OCI-LY1 (cell line): ENCODE measurements at regions not wholly inside any gene's neighbourhood (a gene's known extent, or its start where the extent isn't known, plus 50 kb on each side); places are given as distances from the start of the nearest gene placed in this dataset.
"Not testable (repeated sequence)": the region's sequence is repeated elsewhere in the genome, so short reads cannot be mapped to it uniquely, and the experiment has no call there.

Source experiments
- H2AFZ ChIP-seq: fragments of 200-600 bp; sonication (generic), shearing (Covaris generic); 2 replicates; pipeline ENCODE4 v1.6.0; 2014; ENCODE audit warnings: antibody characterized with exemption, mild to moderate bottlenecking, low read length
- H3F3A ChIP-seq: fragments of 200-600 bp; sonication (generic), shearing (Covaris generic); 2 replicates; pipeline ENCODE4 v1.6.0; 2014; ENCODE audit warnings: mild to moderate bottlenecking, antibody characterized with exemption, low read length, moderate library complexity; ENCODE audit not compliant: insufficient read depth
- H3K27ac ChIP-seq: fragments of 200-600 bp; sonication (generic); 2 replicates; pipeline ENCODE4 v1.5.1; 2014; ENCODE audit warnings: low read length, mixed run types, mild to moderate bottlenecking, low read depth; ENCODE audit not compliant: poor library complexity, severe bottlenecking
- H3K27me3 ChIP-seq: fragments of 200-600 bp; sonication (generic); 2 replicates; pipeline ENCODE4 v1.6.0; 2014; ENCODE audit warnings: antibody characterized with exemption, mild to moderate bottlenecking, low read length, moderate library complexity; ENCODE audit not compliant: insufficient read depth
- H3K36me3 ChIP-seq: fragments of 200-600 bp; sonication (generic); 2 replicates; pipeline ENCODE4 v1.6.1; 2014; ENCODE audit warnings: mild to moderate bottlenecking, antibody characterized with exemption, low read length, moderate library complexity, mixed read lengths; ENCODE audit not compliant: insufficient read depth
- H3K4me1 ChIP-seq: fragments of 200-600 bp; sonication (generic); 2 replicates; pipeline ENCODE4 v1.5.1; 2014; ENCODE audit warnings: mild to moderate bottlenecking, low read length, moderate library complexity; ENCODE audit not compliant: insufficient read depth, severe bottlenecking
- H3K4me2 ChIP-seq: fragments of 200-600 bp; sonication (generic), shearing (Covaris generic); 2 replicates; pipeline ENCODE4 v1.6.1; 2014; ENCODE audit warnings: low read length
- H3K4me3 ChIP-seq: fragments of 200-600 bp; sonication (generic); 2 replicates; pipeline ENCODE4 v1.5.1; 2014; ENCODE audit warnings: low read length, low read depth, mild to moderate bottlenecking, mixed read lengths; ENCODE audit not compliant: poor library complexity, severe bottlenecking
- H3K79me2 ChIP-seq: fragments of 200-600 bp; shearing (Covaris generic); 2 replicates; pipeline ENCODE4 v1.6.1; 2016; ENCODE audit warnings: mixed run types, low read length, mixed read lengths; ENCODE audit not compliant: insufficient read depth
- H3K9ac ChIP-seq: fragments of 200-600 bp; sonication (generic), shearing (Covaris generic); 2 replicates; pipeline ENCODE4 v1.6.1; 2014; ENCODE audit warnings: mild to moderate bottlenecking, low read length, mixed read lengths
- H3K9me2 ChIP-seq: fragments of 200-600 bp; sonication (generic), shearing (Covaris generic); 2 replicates; pipeline ENCODE4 v1.6.1; 2014; ENCODE audit warnings: low read depth, mild to moderate bottlenecking, low read length, mixed read lengths
- H3K9me3 ChIP-seq: fragments of 200-600 bp; shearing (Covaris generic); 2 replicates; pipeline ENCODE4 v1.6.1; 2014; ENCODE audit warnings: low read length, mixed read lengths
- H4K20me1 ChIP-seq: fragments of 200-600 bp; sonication (generic), shearing (Covaris generic); 2 replicates; pipeline ENCODE4 v1.6.0; 2016; ENCODE audit warnings: mild to moderate bottlenecking, low read length; ENCODE audit not compliant: insufficient read depth
- CTCF ChIP-seq: fragments of 200-600 bp; sonication (generic), shearing (Covaris generic); IDR thresholded peaks from 2 replicates; pipeline ENCODE4 v1.5.1; 2017; ENCODE audit warnings: mild to moderate bottlenecking, antibody characterized with exemption, low read length, moderate library complexity, mixed read lengths
- EZH2 ChIP-seq: fragments of 200-600 bp; sonication (generic), shearing (Covaris generic); IDR thresholded peaks from 2 replicates; pipeline ENCODE4 v1.8.0; 2017; ENCODE audit warnings: borderline replicate concordance, mixed run types, mild to moderate bottlenecking, antibody characterized with exemption, low read length, moderate library complexity, mixed read lengths

- Histone ChIP-seq H3K9ac (no peak overlapping the region), H3K9me3 (no peaks in the 10 kb centered on the region), H2AFZ (no peak overlapping the region), H3K4me3 (no peak overlapping the region), H3K9me2 (no peaks in the 10 kb centered on the region), H3F3A (no peaks in the 10 kb centered on the region), H3K4me1 (no peaks in the 10 kb centered on the region), H3K79me2 (no peaks in the 10 kb centered on the region), H3K36me3 (no peaks in the 10 kb centered on the region), H4K20me1 (no peaks in the 10 kb centered on the region), H3K27me3 (no peaks in the 10 kb centered on the region), H3K4me2 (no peak overlapping the region), H3K27ac (no peak overlapping the region)
- TF ChIP-seq CTCF (no peak), EZH2 (no peak)
These were observed 606.6 kb downstream of the LIG4 start for GRCh38 chr13:107608736-107609135.

GRCh38 chr13:107600971-107601370 lies 614.4 kb downstream of the LIG4 start:
- H3K4me1 ChIP-seq: no peaks in the 10 kb centered on the region
- H3K9ac ChIP-seq: no peak overlapping the region
- H2AFZ ChIP-seq: no peak overlapping the region
- no peaks in the 10 kb centered on the region for H4K20me1 ChIP-seq
- no peaks in the 10 kb centered on the region for H3F3A ChIP-seq
- no peaks in the 10 kb centered on the region for H3K9me3 ChIP-seq
- TF ChIP-seq CTCF (no peak), EZH2 (no peak)
- H3K27me3 ChIP-seq: no peaks in the 10 kb centered on the region
- no peak overlapping the region for H3K4me3 ChIP-seq
- no peak overlapping the region for H3K4me2 ChIP-seq
- no peaks in the 10 kb centered on the region for H3K36me3 ChIP-seq
- H3K9me2 ChIP-seq: no peaks in the 10 kb centered on the region
- no peaks in the 10 kb centered on the region for H3K79me2 ChIP-seq
- no peak overlapping the region for H3K27ac ChIP-seq

DNA sequence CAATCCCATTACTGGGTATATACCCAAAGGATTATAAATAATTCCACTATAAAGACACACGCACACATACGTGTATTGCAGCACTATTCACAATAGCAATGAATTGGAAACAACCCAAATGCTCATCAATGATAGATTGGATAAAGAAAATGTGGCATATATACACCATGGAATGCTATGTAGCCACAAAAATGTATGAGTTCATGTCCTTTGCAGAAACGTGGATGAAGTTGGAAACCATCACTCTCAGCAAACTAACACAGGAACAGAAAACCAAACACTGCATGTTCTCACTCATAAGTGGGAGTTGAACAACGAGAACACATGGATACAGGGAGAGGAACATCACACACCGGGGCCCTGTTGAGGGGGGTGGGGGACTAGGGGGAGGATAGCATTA lies 619.0 kb downstream of the LIG4 start:
- not testable (repeated sequence) for H3K4me2 ChIP-seq, H3K9ac ChIP-seq, H3K27me3 ChIP-seq

DNA sequence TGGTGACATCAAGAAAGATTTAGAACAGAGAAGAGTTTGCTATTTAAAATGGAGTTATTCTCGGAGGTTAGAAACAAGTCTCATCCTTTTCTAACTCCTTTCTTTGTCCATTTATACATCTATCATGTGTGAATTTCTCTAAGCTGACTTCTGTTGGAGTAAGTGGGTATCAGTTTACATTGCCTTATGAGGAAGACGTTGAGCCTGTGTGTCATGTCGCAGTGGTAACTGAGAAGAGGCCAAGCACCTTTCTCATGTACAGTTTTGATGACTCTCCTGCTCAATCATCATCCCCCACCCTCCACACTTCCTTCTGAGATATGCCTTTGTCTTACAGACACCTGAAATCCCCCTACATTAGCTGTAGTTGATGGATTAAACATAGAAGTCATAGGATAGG lies 624.8 kb downstream of the LIG4 start:
- no peaks in the 10 kb centered on the region for H3K27me3 ChIP-seq
- H3K79me2 ChIP-seq: no peaks in the 10 kb centered on the region
- TF ChIP-seq CTCF (no peak), EZH2 (no peak)

More for the DNA sequence above, 619.0 kb downstream of the LIG4 start:
- not testable (repeated sequence) for H2AFZ ChIP-seq, H3K9me2 ChIP-seq, H3F3A ChIP-seq, H3K79me2 ChIP-seq, H3K36me3 ChIP-seq, H4K20me1 ChIP-seq, H3K9me3 ChIP-seq, H3K27ac ChIP-seq, H3K4me1 ChIP-seq, H3K4me3 ChIP-seq

More for the DNA sequence above, 624.8 kb downstream of the LIG4 start:
- Histone ChIP-seq H3K36me3 (no peaks in the 10 kb centered on the region), H2AFZ (no peak overlapping the region), H3K9me2 (no peaks in the 10 kb centered on the region), H3K9me3 (no peaks in the 10 kb centered on the region), H3K4me3 (no peak overlapping the region), H4K20me1 (no peaks in the 10 kb centered on the region), H3F3A (no peaks in the 10 kb centered on the region), H3K4me2 (no peak overlapping the region), H3K9ac (no peak overlapping the region), H3K4me1 (no peaks in the 10 kb centered on the region), H3K27ac (no peak overlapping the region)
